Lower leg skin (tissue), 4 donors: ENCODE measurements at regions not wholly inside any gene's neighbourhood (a gene's known extent, or its start where the extent isn't known, plus 50 kb on each side); places are given as distances from the start of the nearest gene placed in this dataset.

Experiments used
- DNase-seq, 2 donors: peaks; one replicate each; pipeline ENCODE4 v3.0.0-alpha.2; 2019; ENCODE audit warnings: low spot score in 2 of 2
- H3K4me3 ChIP-seq: fragments of 200-600 bp; sonication (generic); 2 replicates; pipeline ENCODE4 v1.5.1; 2017; ENCODE audit warnings: mild to moderate bottlenecking, low read depth; ENCODE audit not compliant: poor library complexity, severe bottlenecking
- POLR2A ChIP-seq, 2 donors: fragments of 450-650 bp; IDR thresholded peaks; one replicate each; pipeline ENCODE4 v1.6.1; 2016 to 2017; ENCODE audit warnings: antibody characterized with exemption in 2 of 2, mild to moderate bottlenecking in 1 of 2, moderate library complexity in 1 of 2
- WGBS, 2 donors: methylation state at CpG; one replicate each; pipeline ENCODE4 v1.1.5; 2018; 5-methylcytosine and 5-hydroxymethylcytosine counted together
- intact Hi-C: fragments of 100-400 bp; cut with DNase I; formaldehyde crosslinking; loops from one replicate; pipeline ENCODE4 v1.15.0; 2023; ENCODE audit warnings: low total_unique reads
- TF ChIP-seq, protein P1 (sequence below), 3 donors: fragments of 450-650 bp; IDR thresholded peaks; one replicate each; pipeline ENCODE4 v1.5.1; 2016; ENCODE audit warnings: antibody characterized with exemption in 3 of 3, mild to moderate bottlenecking in 3 of 3, moderate library complexity in 2 of 3

DNA sequence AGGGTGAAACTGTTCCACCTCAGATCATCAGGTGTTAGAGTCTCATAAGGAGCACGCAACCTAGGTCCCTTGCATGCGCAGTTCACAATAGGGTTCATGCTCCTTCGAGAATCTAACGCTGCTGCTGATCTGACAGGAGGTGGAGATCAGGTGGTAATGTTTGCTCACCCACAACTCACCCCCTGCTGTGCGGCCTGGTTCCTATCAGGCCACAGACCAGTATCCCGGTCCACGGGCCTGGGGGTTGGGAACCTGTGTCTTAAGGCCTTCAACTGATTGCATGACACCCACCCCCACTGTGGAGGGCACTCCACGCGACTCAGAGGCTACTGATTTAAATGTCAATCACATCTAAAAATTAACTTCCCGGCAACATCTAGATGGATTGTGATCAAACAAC is 411.2 kb upstream of the SULF2 start:
- TF ChIP-seq POLR2A (IDR thresholded peaks at IDR 0.05): no peak
- TF ChIP-seq, protein P1, sequence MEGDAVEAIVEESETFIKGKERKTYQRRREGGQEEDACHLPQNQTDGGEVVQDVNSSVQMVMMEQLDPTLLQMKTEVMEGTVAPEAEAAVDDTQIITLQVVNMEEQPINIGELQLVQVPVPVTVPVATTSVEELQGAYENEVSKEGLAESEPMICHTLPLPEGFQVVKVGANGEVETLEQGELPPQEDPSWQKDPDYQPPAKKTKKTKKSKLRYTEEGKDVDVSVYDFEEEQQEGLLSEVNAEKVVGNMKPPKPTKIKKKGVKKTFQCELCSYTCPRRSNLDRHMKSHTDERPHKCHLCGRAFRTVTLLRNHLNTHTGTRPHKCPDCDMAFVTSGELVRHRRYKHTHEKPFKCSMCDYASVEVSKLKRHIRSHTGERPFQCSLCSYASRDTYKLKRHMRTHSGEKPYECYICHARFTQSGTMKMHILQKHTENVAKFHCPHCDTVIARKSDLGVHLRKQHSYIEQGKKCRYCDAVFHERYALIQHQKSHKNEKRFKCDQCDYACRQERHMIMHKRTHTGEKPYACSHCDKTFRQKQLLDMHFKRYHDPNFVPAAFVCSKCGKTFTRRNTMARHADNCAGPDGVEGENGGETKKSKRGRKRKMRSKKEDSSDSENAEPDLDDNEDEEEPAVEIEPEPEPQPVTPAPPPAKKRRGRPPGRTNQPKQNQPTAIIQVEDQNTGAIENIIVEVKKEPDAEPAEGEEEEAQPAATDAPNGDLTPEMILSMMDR (IDR thresholded peaks at IDR 0.05): no peak
- WGBS, 2 donors: 82 to 85% methylated on average over 10 of the region's 10 CpGs
- no peak for DNase-seq
- H3K4me3 ChIP-seq: no peak overlapping the region
- intact Hi-C loops: no loop called here

DNA sequence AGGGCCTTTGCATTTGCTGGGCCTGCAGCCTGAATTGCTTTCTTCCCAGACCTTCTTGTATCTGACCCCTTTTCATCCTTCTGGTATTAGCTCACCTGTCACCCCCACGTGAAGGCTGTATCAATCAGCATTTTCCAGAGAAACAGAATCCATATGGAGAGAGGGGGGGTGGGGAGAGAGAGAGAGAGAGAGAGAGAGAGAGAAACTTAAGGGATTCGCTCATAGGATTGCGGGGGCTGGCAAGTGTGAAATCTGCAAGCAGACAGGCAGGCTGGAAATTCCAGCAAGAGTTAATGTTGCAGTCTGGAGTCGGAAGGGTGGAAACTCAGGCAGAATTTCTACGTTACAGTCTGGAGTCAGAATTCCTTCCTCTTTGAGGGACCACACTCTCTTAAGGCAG is 410.7 kb upstream of the SULF2 start:
- intact Hi-C loops: no loop called here
- DNase-seq: no peak
- H3K4me3 ChIP-seq: no peak overlapping the region
- TF ChIP-seq, protein P1 (IDR thresholded peaks at IDR 0.05): no peak
- no peak for TF ChIP-seq POLR2A (IDR thresholded peaks at IDR 0.05)
- 73 to 80% methylated on average over 5 of the region's 5 CpGs for WGBS, 2 donors

DNA sequence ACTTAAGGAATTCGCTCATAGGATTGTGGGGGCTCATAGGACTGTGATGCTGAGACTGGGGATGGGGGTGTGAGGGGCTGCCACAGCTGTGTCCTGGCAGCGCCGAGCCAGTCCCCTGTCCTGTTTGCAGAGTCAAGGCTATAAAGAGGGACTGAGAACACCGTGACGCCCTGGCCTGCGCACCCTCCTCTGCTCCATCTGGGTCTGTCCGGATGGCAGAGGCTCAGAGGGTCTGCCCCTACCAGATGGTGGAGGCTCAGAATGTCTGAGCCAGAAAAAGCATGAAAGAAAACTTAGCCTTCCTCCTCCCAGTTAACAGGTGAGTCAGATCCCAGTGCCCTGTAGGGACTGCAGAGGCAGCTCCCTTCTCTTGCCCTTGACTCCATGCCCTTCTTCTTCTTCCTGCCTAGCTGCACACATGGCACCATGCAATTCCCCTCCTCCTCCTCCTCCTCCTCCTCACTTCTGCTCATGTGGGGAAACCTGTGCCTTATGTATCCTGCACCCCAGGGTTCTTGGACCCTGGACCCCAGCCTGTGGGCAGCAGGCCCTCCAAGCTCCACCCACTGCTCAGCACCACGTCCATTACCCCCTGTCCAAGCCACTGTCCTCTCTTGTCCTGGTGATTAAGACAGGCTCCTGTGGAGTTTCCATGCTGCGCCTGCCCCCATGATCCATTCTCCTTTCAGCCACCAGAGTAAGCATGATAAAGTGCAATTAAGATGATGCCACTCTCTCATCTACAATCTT is 410.0 kb upstream of the SULF2 start:
- no peak overlapping the region for H3K4me3 ChIP-seq
- intact Hi-C loops: no loop called here
- no peak for DNase-seq
- 88 to 94% methylated on average over 9 of the region's 9 CpGs for WGBS, 2 donors
- TF ChIP-seq, protein P1 (IDR thresholded peaks at IDR 0.05): no peak
- no peak for TF ChIP-seq POLR2A (IDR thresholded peaks at IDR 0.05)

DNA sequence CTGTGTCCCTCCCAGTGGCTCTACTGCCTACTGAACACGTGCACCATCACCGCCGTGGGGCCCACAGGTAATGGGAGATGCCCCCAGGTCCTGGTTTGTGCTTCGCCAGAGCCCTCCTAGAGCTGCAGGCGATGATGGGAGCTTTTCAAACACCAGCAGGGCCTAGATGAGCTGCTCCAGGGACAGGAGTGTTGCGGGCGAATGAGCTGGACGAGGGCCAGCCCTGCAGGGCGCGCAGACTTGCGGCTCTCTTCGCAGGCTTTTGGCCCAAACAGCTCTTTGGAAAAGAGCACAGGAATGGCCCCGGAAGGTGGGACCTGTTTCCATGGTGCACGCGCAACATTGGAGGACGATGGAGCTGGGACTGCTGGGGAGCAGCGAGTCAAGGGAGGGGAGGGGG is 409.3 kb upstream of the SULF2 start:
- H3K4me3 ChIP-seq: no peak overlapping the region

DNA sequence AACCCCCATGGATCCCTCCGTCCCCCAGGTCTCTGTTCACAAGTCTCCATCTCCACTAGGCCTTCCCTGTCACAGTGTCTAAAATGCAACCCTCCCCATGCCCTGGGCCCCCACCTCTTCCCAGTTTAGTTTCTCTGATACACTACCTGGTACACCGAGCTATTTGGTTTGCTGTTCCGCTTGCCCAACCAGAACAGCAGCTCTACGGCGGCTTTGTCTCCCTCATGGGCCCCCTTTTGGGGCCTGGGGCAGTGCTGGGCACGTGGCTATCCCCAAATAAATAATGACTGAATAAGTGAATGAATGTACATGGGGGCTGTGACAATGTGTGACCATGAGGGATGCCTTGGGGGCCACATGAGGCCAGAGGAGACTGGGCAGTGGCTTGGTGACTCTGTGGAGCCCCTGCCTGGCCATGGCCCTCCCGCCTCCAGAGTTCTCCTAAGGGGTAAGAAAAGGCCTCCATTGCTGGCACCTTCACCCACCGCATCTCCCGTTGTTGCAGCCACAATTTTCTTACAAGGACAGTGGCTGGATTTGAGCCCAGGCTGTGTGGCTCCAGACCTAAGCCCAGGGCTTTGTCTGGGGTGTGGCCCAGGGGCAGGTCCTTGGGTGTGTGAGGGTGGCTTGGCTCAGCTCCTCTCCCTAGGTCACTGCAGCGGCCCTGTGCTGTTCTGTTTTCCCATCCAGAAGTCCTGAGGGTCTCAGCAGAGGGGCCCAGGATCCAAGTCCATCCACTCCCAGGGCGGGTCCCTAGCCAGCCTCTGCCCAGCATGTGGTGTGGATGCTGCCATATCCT is 408.5 kb upstream of the SULF2 start:
- DNase-seq: no peak
- no peak for TF ChIP-seq POLR2A (IDR thresholded peaks at IDR 0.05)
- TF ChIP-seq, protein P1 (IDR thresholded peaks at IDR 0.05): no peak
- WGBS, 2 donors: 93 to 94% methylated on average over 9 of the region's 11 CpGs
- intact Hi-C loops: no loop called here
- no peak overlapping the region for H3K4me3 ChIP-seq

More for the DNA sequence above, 409.3 kb upstream of the SULF2 start:
- TF ChIP-seq, protein P1 (IDR thresholded peaks at IDR 0.05): no peak
- TF ChIP-seq POLR2A (IDR thresholded peaks at IDR 0.05): no peak
- intact Hi-C loops: no loop called here
- WGBS, 2 donors: 58 to 87% methylated on average over 11 to 15 of the region's 17 CpGs
- no peak for DNase-seq
